Nucleus accumbens (tissue), 56 donors: ENCODE measurements at regions not wholly inside any gene's neighbourhood (a gene's known extent, or its start where the extent isn't known, plus 50 kb on each side); places are given as distances from the start of the nearest gene placed in this dataset.

Experiments
- DNase-seq, 56 donors: peaks; one replicate each; lab custom pipeline; 2025; lab: John Stamatoyannopoulos, UW

- no peak for DNase-seq
Observed at GRCh38 chr4:35982318-35982717, 262.0 kb downstream of the ARAP2 start.

GRCh38 chr4:35986537-35986936 is 257.8 kb downstream of the ARAP2 start:
- no peak for DNase-seq

GRCh38 chr4:35993606-35994005 is 250.7 kb downstream of the ARAP2 start:
- DNase-seq, result no peak

GRCh38 chr4:36000941-36001557 is 243.3 kb downstream of the ARAP2 start:
- DNase-seq, result no peak

- no peak for DNase-seq
Observed at GRCh38 chr4:36003051-36003450, 241.3 kb downstream of the ARAP2 start.

GRCh38 chr4:36004204-36004851 is 240.0 kb downstream of the ARAP2 start:
- no peak for DNase-seq

GRCh38 chr4:36006226-36006625 is 238.1 kb downstream of the ARAP2 start:
- no peak for DNase-seq

- DNase-seq, result no peak
Observed at GRCh38 chr4:36010397-36010929, 233.9 kb downstream of the ARAP2 start.

- DNase-seq, result no peak
Observed at GRCh38 chr4:36011381-36011780, 232.9 kb downstream of the ARAP2 start.

GRCh38 chr4:36012503-36012902 is 231.8 kb downstream of the ARAP2 start:
- DNase-seq, result no peak

GRCh38 chr4:36013206-36013605 is 231.1 kb downstream of the ARAP2 start:
- no peak for DNase-seq
